GM21825 (cell line): ENCODE measurements at regions not wholly inside any gene's neighbourhood (a gene's known extent, or its start where the extent isn't known, plus 50 kb on each side); places are given as distances from the start of the nearest gene placed in this dataset.

ENCODE experiments used
- ATAC-seq: cut with Tn5 transposase; IDR thresholded peaks from one replicate; pipeline ENCODE4 v1.9.1; 2021; ENCODE audit warnings: mild to moderate bottlenecking, moderate library complexity; ENCODE audit not compliant: unreplicated experiment

- ATAC-seq: no peak
Observed at GRCh38 chr1:212224102-212224501, 61.1 kb upstream of the PPP2R5A start.

GRCh38 chr1:212225416-212225815, 59.8 kb upstream of the PPP2R5A start:
- no peak for ATAC-seq

- no peak for ATAC-seq
Observed at GRCh38 chr1:212225871-212226302, 59.3 kb upstream of the PPP2R5A start.

GRCh38 chr1:212226467-212226866, 58.7 kb upstream of the PPP2R5A start:
- no peak for ATAC-seq

GRCh38 chr1:212228076-212228475, 57.1 kb upstream of the PPP2R5A start:
- no peak for ATAC-seq

- no peak for ATAC-seq
Observed at GRCh38 chr1:212228591-212229119, 56.6 kb upstream of the PPP2R5A start.

GRCh38 chr1:212229654-212230053, 55.6 kb upstream of the PPP2R5A start:
- no peak for ATAC-seq

GRCh38 chr1:212230329-212230728, 54.9 kb upstream of the PPP2R5A start:
- ATAC-seq: no peak

GRCh38 chr1:212231372-212231771, 53.8 kb upstream of the PPP2R5A start:
- no peak for ATAC-seq

GRCh38 chr1:212232090-212232489, 53.1 kb upstream of the PPP2R5A start:
- ATAC-seq: no peak

GRCh38 chr1:212233321-212233720, 51.9 kb upstream of the PPP2R5A start:
- no peak for ATAC-seq

GRCh38 chr1:212234431-212235395, 50.5 kb upstream of the PPP2R5A start:
- ATAC-seq: peak; percentile 74
